CD4-positive, alpha-beta memory T cell (primary cell): ENCODE measurements at regions not wholly inside any gene's neighbourhood (a gene's known extent, or its start where the extent isn't known, plus 50 kb on each side); places are given as distances from the start of the nearest gene placed in this dataset.
"Not testable (repeated sequence)": the region's sequence is repeated elsewhere in the genome, so short reads cannot be mapped to it uniquely, and the experiment has no call there.

ENCODE experiments used
- CTCF ChIA-PET: fragments of 350-600 bp; sonication (Branson Sonifier 250); formaldehyde crosslinking; loops from one replicate; lab custom pipeline; 2021; ENCODE audit warnings: inconsistent platforms; ENCODE audit not compliant: partially characterized antibody; lab: Charles Lee
- POLR2A ChIA-PET: fragments of 350-600 bp; sonication (Branson Sonifier 250); formaldehyde crosslinking; loops from one replicate; lab custom pipeline; 2021; ENCODE audit not compliant: partially characterized antibody; lab: Charles Lee
- DNase-seq, 5 donors: peaks; one replicate each; pipeline versions ENCODE4 v3.0.0 to v3.0.0-alpha.2; 2020 to 2022; ENCODE audit warnings: mixed read lengths in 1 of 5
- H3K27ac ChIP-seq: one replicate; pipeline ENCODE4 v1.7.0; 2013; ENCODE audit warnings: low read depth, low read length
- H3K27me3 ChIP-seq: 2 replicates; pipeline ENCODE4 v1.7.0; 2013; ENCODE audit warnings: mild to moderate bottlenecking, low read length, moderate library complexity; ENCODE audit not compliant: insufficient read depth
- H3K36me3 ChIP-seq: 2 replicates; pipeline ENCODE4 v1.7.0; 2013; ENCODE audit warnings: mild to moderate bottlenecking, low read length, moderate library complexity; ENCODE audit not compliant: insufficient read depth
- H3K4me1 ChIP-seq: 2 replicates; pipeline ENCODE4 v1.7.0; 2013; ENCODE audit warnings: mild to moderate bottlenecking, low read length, moderate library complexity; ENCODE audit not compliant: insufficient read depth
- H3K4me3 ChIP-seq, 2 donors: one replicate each; pipeline ENCODE4 v1.7.0; 2013; ENCODE audit warnings: low read length in 2 of 2, mild to moderate bottlenecking in 1 of 2
- H3K9me3 ChIP-seq, 2 donors: one replicate each; pipeline ENCODE4 v1.7.0; 2013; ENCODE audit warnings: low read length in 2 of 2, control low read depth in 1 of 2; ENCODE audit not compliant: control insufficient read depth in 1 of 2
- H3K27ac Mint-ChIP-seq, 7 donors: one replicate each; pipeline ENCODE4 v1.8.0; 2020 to 2021; ENCODE audit warnings: mixed read lengths in 7 of 7, mild to moderate bottlenecking in 6 of 7, inconsistent platforms in 3 of 7, moderate library complexity in 3 of 7
- H3K27me3 Mint-ChIP-seq, 2 donors: one replicate each; pipeline ENCODE4 v1.8.0; 2020 to 2021; ENCODE audit warnings: mixed read lengths in 2 of 2
- H3K36me3 Mint-ChIP-seq, 2 donors: one replicate each; pipeline ENCODE4 v1.8.0; 2020 to 2021; ENCODE audit warnings: mixed read lengths in 2 of 2, inconsistent platforms in 1 of 2, mild to moderate bottlenecking in 1 of 2
- H3K4me1 Mint-ChIP-seq, 4 donors: one replicate each; pipeline ENCODE4 v1.8.0; 2020 to 2021; ENCODE audit warnings: mixed read lengths in 4 of 4, mild to moderate bottlenecking in 1 of 4
- H3K4me3 Mint-ChIP-seq, 8 donors: one replicate each; pipeline ENCODE4 v1.8.0; 2020 to 2021; ENCODE audit warnings: mixed read lengths in 8 of 8, mild to moderate bottlenecking in 7 of 8, moderate library complexity in 6 of 8, inconsistent platforms in 3 of 8
- H3K9me3 Mint-ChIP-seq, 8 donors: one replicate each; pipeline ENCODE4 v1.8.0; 2020 to 2021; ENCODE audit warnings: mixed read lengths in 8 of 8, mild to moderate bottlenecking in 5 of 8, inconsistent platforms in 3 of 8, moderate library complexity in 1 of 8
- intact Hi-C: fragments of 100-400 bp; cut with micrococcal nuclease; formaldehyde crosslinking; loops from one replicate; pipeline ENCODE4 v1.15.1; 2023

- no peak overlapping the region for H3K4me3 Mint-ChIP-seq
- POLR2A ChIA-PET = no interaction called here
- H3K4me1 ChIP-seq = no peaks in the 10 kb centered on the region
- no peaks in the 10 kb centered on the region for H3K4me1 Mint-ChIP-seq
- intact Hi-C loops = no loop called here
- no peak overlapping the region for H3K4me3 ChIP-seq
- no peaks in the 10 kb centered on the region for H3K9me3 ChIP-seq
- H3K27ac ChIP-seq = no peak overlapping the region
- no peak for DNase-seq
- H3K27me3 ChIP-seq = no peaks in the 10 kb centered on the region
- H3K36me3 ChIP-seq = no peaks in the 10 kb centered on the region
- H3K27ac Mint-ChIP-seq = no peak overlapping the region
- H3K9me3 Mint-ChIP-seq = no peaks in the 10 kb centered on the region
- CTCF ChIA-PET = no interaction called here
- no peaks in the 10 kb centered on the region for H3K36me3 Mint-ChIP-seq
- peaks cover 0 to 3% of the 10 kb centered on the region in 2 donors for H3K27me3 Mint-ChIP-seq
Observed at GRCh38 chr4:10232114-10232513, 115.5 kb upstream of the WDR1 start.

- Mint-ChIP-seq H3K27me3 (no peaks in the 10 kb centered on the region), H3K9me3 (no peaks in the 10 kb centered on the region), H3K27ac (no peak overlapping the region), H3K36me3 (no peaks in the 10 kb centered on the region), H3K4me3 (no peak overlapping the region), H3K4me1 (no peaks in the 10 kb centered on the region)
- no peaks in the 10 kb centered on the region for H3K4me1 ChIP-seq
- no peak overlapping the region for H3K27ac ChIP-seq
- ChIA-PET POLR2A (no interaction called here), CTCF (no interaction called here)
- intact Hi-C loops = no loop called here
- H3K27me3 ChIP-seq = no peaks in the 10 kb centered on the region
- no peaks in the 10 kb centered on the region for H3K36me3 ChIP-seq
- no peak for DNase-seq
- H3K9me3 ChIP-seq = no peaks in the 10 kb centered on the region
- no peak overlapping the region for H3K4me3 ChIP-seq
Observed at GRCh38 chr4:10226756-10227155, 110.2 kb upstream of the WDR1 start.

GRCh38 chr4:10225096-10225495 lies 108.5 kb upstream of the WDR1 start:
- H3K27ac ChIP-seq = no peak overlapping the region
- Mint-ChIP-seq H3K9me3 (no peaks in the 10 kb centered on the region), H3K27me3 (no peaks in the 10 kb centered on the region), H3K4me1 (no peaks in the 10 kb centered on the region), H3K4me3 (no peak overlapping the region), H3K27ac (no peak overlapping the region), H3K36me3 (no peaks in the 10 kb centered on the region)
- ChIA-PET POLR2A (no interaction called here), CTCF (no interaction called here)
- H3K27me3 ChIP-seq = no peaks in the 10 kb centered on the region
- DNase-seq = no peak
- intact Hi-C loops = no loop called here
- no peak overlapping the region for H3K4me3 ChIP-seq
- no peaks in the 10 kb centered on the region for H3K9me3 ChIP-seq
- H3K4me1 ChIP-seq = no peaks in the 10 kb centered on the region
- no peaks in the 10 kb centered on the region for H3K36me3 ChIP-seq

GRCh38 chr4:10223782-10224181 lies 107.2 kb upstream of the WDR1 start:
- Histone ChIP-seq H3K9me3 (no peaks in the 10 kb centered on the region), H3K4me1 (no peaks in the 10 kb centered on the region), H3K36me3 (no peaks in the 10 kb centered on the region), H3K27ac (no peak overlapping the region), H3K4me3 (no peak overlapping the region), H3K27me3 (no peaks in the 10 kb centered on the region)
- POLR2A ChIA-PET = no interaction called here
- CTCF ChIA-PET = no interaction called here
- no peaks in the 10 kb centered on the region for H3K4me1 Mint-ChIP-seq
- H3K36me3 Mint-ChIP-seq = no peaks in the 10 kb centered on the region
- H3K9me3 Mint-ChIP-seq = no peaks in the 10 kb centered on the region
- DNase-seq = no peak
- no peak overlapping the region for H3K27ac Mint-ChIP-seq
- intact Hi-C loops = no loop called here
- H3K27me3 Mint-ChIP-seq = no peaks in the 10 kb centered on the region
- no peak overlapping the region for H3K4me3 Mint-ChIP-seq

- H3K27me3 ChIP-seq, H3K27ac Mint-ChIP-seq, H3K36me3 Mint-ChIP-seq, H3K4me1 ChIP-seq, H3K4me3 ChIP-seq, H3K27ac ChIP-seq, POLR2A ChIA-PET, H3K9me3 ChIP-seq, H3K9me3 Mint-ChIP-seq, H3K27me3 Mint-ChIP-seq, CTCF ChIA-PET, H3K4me1 Mint-ChIP-seq, H3K4me3 Mint-ChIP-seq, intact Hi-C loops, DNase-seq, H3K36me3 ChIP-seq: not testable (repeated sequence)
Observed at GRCh38 chr4:10213481-10213880, 96.9 kb upstream of the WDR1 start.

GRCh38 chr4:10212901-10213300 lies 96.3 kb upstream of the WDR1 start:
- no peak for DNase-seq
- Histone ChIP-seq H3K9me3 (no peaks in the 10 kb centered on the region), H3K4me3 (no peak overlapping the region), H3K4me1 (no peaks in the 10 kb centered on the region), H3K27me3 (no peaks in the 10 kb centered on the region), H3K27ac (no peak overlapping the region), H3K36me3 (no peaks in the 10 kb centered on the region)
- no peaks in the 10 kb centered on the region for H3K4me1 Mint-ChIP-seq
- no peaks in the 10 kb centered on the region for H3K36me3 Mint-ChIP-seq
- no peaks in the 10 kb centered on the region for H3K9me3 Mint-ChIP-seq
- H3K27ac Mint-ChIP-seq = no peak overlapping the region
- H3K27me3 Mint-ChIP-seq = peaks cover 0 to 4% of the 10 kb centered on the region in 2 donors
- ChIA-PET CTCF (no interaction called here), POLR2A (no interaction called here)
- intact Hi-C loops = no loop called here
- no peak overlapping the region for H3K4me3 Mint-ChIP-seq

- Histone ChIP-seq H3K36me3 (no peaks in the 10 kb centered on the region), H3K27me3 (no peaks in the 10 kb centered on the region), H3K4me3 (no peak overlapping the region), H3K9me3 (no peaks in the 10 kb centered on the region), H3K27ac (no peak overlapping the region), H3K4me1 (no peaks in the 10 kb centered on the region)
- intact Hi-C loops = no loop called here
- no peaks in the 10 kb centered on the region for H3K4me1 Mint-ChIP-seq
- no peaks in the 10 kb centered on the region for H3K36me3 Mint-ChIP-seq
- DNase-seq = no peak
- H3K4me3 Mint-ChIP-seq = no peak overlapping the region
- H3K27me3 Mint-ChIP-seq = peaks cover 0 to 4% of the 10 kb centered on the region in 2 donors
- ChIA-PET POLR2A (no interaction called here), CTCF (no interaction called here)
- no peaks in the 10 kb centered on the region for H3K9me3 Mint-ChIP-seq
- H3K27ac Mint-ChIP-seq = no peak overlapping the region
Observed at GRCh38 chr4:10212400-10212799, 95.8 kb upstream of the WDR1 start.

GRCh38 chr4:10207116-10207515 lies 90.5 kb upstream of the WDR1 start:
- H3K4me3 Mint-ChIP-seq = no peak overlapping the region

More at GRCh38 chr4:10207116-10207515, 90.5 kb upstream of the WDR1 start:
- ChIA-PET CTCF (no interaction called here), POLR2A (no interaction called here)
- DNase-seq = no peak
- Mint-ChIP-seq H3K4me1 (no peaks in the 10 kb centered on the region), H3K27ac (peak overlapping the region in 1 of 7 donors; percentile 8), H3K9me3 (peaks cover 0 to 2% (median 0%) of the 10 kb centered on the region in 8 donors), H3K36me3 (no peaks in the 10 kb centered on the region), H3K27me3 (peaks cover 4 to 10% of the 10 kb centered on the region in 2 donors)
- Histone ChIP-seq H3K36me3 (no peaks in the 10 kb centered on the region), H3K4me1 (no peaks in the 10 kb centered on the region), H3K27me3 (no peaks in the 10 kb centered on the region), H3K27ac (no peak overlapping the region), H3K4me3 (no peak overlapping the region), H3K9me3 (no peaks in the 10 kb centered on the region)
- intact Hi-C loops = no loop called here
